ENCODE measurements at regions not wholly inside any gene's neighbourhood (a gene's known extent, or its start where the extent isn't known, plus 50 kb on each side); places are given as distances from the start of the nearest gene placed in this dataset.

DNA sequence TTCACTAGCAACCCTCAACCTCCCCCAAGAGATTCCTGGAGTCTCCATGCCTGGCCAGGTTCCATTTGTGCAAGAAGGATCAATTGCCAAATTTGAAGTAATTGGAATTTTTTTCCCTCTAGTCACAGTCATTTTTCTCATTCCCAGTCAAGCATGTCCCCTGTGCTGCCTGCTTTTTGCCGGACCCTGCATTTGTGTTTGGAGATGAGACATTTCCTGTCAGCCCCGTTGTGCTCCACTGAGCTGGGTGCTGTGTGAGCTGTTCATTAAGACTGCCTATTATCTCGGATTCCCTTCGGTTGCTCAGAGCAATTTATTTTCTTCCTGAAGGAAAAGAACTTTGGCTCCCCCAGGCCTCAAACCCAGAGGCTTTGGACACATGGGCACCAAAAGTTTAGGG lies 201.0 kb upstream of the NLRP1 start:
- peaks cover 52% of the 10 kb centered on the region for H3K27me3 ChIP-seq
- H3K4me3 ChIP-seq = no peak overlapping the region
- TF ChIP-seq EP300 (IDR thresholded peaks at IDR 0.05) = no peak
- TF ChIP-seq POLR2A (IDR thresholded peaks at IDR 0.05) = no peak
- TF ChIP-seq, protein P1, sequence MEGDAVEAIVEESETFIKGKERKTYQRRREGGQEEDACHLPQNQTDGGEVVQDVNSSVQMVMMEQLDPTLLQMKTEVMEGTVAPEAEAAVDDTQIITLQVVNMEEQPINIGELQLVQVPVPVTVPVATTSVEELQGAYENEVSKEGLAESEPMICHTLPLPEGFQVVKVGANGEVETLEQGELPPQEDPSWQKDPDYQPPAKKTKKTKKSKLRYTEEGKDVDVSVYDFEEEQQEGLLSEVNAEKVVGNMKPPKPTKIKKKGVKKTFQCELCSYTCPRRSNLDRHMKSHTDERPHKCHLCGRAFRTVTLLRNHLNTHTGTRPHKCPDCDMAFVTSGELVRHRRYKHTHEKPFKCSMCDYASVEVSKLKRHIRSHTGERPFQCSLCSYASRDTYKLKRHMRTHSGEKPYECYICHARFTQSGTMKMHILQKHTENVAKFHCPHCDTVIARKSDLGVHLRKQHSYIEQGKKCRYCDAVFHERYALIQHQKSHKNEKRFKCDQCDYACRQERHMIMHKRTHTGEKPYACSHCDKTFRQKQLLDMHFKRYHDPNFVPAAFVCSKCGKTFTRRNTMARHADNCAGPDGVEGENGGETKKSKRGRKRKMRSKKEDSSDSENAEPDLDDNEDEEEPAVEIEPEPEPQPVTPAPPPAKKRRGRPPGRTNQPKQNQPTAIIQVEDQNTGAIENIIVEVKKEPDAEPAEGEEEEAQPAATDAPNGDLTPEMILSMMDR (IDR thresholded peaks at IDR 0.05) = no peak
- TF ChIP-seq POLR2AphosphoS5 (IDR thresholded peaks at IDR 0.05) = no peak
- no peak for ATAC-seq
- 5 to 17% methylated on average over 2 to 3 of the region's 4 CpGs for WGBS, 2 donors (ENCODE audit: low coverage in 1 of 2)
- H3K27ac ChIP-seq = no peak overlapping the region
- no peaks in the 10 kb centered on the region for H3K4me1 ChIP-seq
- peaks cover 0 to 31% (median 0%) of the 10 kb centered on the region in 3 donors for H3K9me3 ChIP-seq
- no peaks in the 10 kb centered on the region for H3K36me3 ChIP-seq

DNA sequence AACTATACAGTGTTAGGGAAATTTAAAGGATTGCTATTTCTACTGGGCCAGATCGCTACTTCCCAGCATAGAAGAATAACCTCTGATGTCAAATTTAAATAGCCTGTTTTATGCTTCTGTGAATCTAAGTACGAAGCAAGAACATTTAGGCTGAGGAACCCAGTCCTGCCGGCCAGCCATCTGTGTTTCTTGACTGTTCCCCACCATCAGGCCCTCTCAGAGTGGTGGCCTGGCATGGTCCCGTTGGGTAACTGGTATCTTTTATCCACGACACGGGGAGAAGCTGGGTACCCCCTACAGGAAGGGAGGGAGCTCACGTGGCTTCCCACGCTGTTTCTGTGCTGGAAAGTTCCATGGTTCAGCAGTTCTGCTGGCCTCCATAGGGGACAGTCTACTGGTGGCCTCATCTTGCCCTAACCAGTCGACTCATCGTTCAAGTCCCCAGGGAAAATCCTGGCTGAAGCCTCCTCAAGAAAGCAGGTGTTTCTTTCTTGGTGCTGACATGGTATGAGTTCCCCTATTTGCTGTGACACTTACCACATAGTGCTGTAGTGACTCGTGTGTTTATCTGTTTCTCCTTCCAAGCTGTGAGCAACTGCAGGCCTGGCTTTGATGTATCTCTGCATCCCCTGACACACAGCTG lies 201.7 kb upstream of the NLRP1 start:
- whole genome bisulfite sequencing, 2 donors (ENCODE audit: low coverage in 1 of 2) = 55 to 62% methylated on average over 5 to 8 of the region's 11 CpGs
- Histone ChIP-seq H3K4me3 (no peak overlapping the region), H3K4me1 (no peaks in the 10 kb centered on the region), H3K27me3 (peaks cover 55% of the 10 kb centered on the region), H3K27ac (no peak overlapping the region), H3K9me3 (peaks cover 0 to 31% (median 0%) of the 10 kb centered on the region in 3 donors), H3K36me3 (no peaks in the 10 kb centered on the region)
- TF ChIP-seq POLR2A (IDR thresholded peaks at IDR 0.05) (no peak), EP300 (IDR thresholded peaks at IDR 0.05) (no peak), POLR2AphosphoS5 (IDR thresholded peaks at IDR 0.05) (no peak)
- TF ChIP-seq, protein P1 (IDR thresholded peaks at IDR 0.05) = no peak
- ATAC-seq = no peak

DNA sequence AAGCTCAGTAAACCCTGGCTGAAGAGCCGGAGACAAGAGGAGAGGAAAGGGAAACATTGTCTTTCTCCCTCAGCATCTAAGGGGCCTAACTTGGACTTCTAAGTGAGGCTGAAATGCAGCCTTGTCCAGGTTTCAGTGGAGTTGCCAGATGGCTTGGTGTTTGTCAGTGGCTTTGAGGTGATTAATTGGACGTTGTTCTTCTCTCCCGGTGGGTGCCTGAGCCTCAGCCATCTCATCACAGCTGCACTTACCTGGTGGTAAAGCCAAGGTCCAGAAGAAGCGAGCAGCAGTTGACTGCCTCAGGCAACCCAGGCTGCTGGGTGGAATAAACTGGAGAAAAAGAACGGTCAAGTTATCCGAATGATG lies 202.2 kb upstream of the NLRP1 start:
- no peak for ATAC-seq
- 49 to 52% methylated on average over 5 of the region's 6 CpGs for WGBS, 2 donors (ENCODE audit: low coverage in 1 of 2)
- no peak overlapping the region for H3K4me3 ChIP-seq
- H3K36me3 ChIP-seq = no peaks in the 10 kb centered on the region
- no peak overlapping the region for H3K27ac ChIP-seq
- peaks cover 0 to 31% (median 0%) of the 10 kb centered on the region in 3 donors for H3K9me3 ChIP-seq
- peaks cover 60% of the 10 kb centered on the region for H3K27me3 ChIP-seq
- TF ChIP-seq EP300 (IDR thresholded peaks at IDR 0.05) = no peak
- TF ChIP-seq, protein P1 (IDR thresholded peaks at IDR 0.05) = no peak
- no peak for TF ChIP-seq POLR2A (IDR thresholded peaks at IDR 0.05)
- TF ChIP-seq POLR2AphosphoS5 (IDR thresholded peaks at IDR 0.05) = no peak
- H3K4me1 ChIP-seq = no peaks in the 10 kb centered on the region

DNA sequence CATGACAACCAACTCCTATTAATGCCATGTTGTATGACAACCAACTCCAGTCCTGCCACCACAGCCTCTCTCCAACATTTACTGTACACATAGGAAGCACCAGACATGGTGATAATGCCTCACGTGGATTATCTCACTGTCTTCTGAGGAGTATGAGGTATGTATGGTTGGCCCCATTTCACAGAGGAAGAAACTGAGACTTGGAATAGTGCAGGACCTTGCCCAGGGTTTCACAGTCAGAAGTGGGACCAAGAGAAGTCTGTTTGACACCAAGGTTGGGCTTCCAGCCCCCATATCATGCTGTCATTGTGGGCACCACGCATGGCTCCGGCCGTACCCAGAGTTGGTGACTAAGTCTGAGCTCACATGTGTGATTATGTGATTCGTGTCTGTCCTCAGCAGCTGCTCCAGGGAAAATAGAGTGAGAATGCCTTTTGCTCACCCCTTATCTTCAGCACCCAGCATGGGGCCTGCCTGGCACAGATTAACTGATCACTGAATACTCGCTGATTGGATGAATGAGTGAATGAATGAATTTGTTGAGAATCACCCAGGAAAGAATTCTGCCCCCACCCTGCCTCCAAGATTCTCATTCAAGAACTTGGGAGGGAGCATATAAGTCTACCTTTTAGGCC lies 204.1 kb upstream of the NLRP1 start:
- Histone ChIP-seq H3K27ac (no peak overlapping the region), H3K4me1 (no peaks in the 10 kb centered on the region), H3K9me3 (peaks cover 0 to 32% (median 0%) of the 10 kb centered on the region in 3 donors), H3K4me3 (no peak overlapping the region), H3K36me3 (no peaks in the 10 kb centered on the region), H3K27me3 (peaks cover 57% of the 10 kb centered on the region)
- no peak for ATAC-seq
- 82 to 87% methylated on average over 3 to 6 of the region's 6 CpGs for WGBS, 2 donors (ENCODE audit: low coverage in 1 of 2)
- TF ChIP-seq EP300 (IDR thresholded peaks at IDR 0.05) (no peak), POLR2A (IDR thresholded peaks at IDR 0.05) (no peak)
- TF ChIP-seq, protein P1 (IDR thresholded peaks at IDR 0.05) = no peak

DNA sequence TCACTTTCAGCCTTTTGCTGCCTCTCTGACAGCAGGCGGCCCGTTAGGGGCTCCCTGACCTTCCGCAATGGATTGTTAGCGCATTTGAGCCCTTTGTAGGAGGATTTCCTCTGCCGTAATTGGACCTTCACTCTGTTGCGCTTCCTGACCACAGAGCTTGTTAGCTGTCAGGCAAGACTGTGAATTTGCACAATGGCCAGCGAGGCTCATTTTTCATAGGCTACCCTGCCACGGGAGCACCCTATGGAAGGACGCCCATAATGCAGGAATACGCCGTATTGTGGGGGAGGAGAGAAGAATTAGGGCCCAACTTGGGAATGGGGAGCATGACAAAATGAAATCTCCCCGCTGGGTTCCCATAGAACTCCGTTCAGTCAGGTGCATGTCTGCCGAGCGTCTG lies 205.2 kb upstream of the NLRP1 start:
- TF ChIP-seq POLR2AphosphoS5 (IDR thresholded peaks at IDR 0.05) (no peak), POLR2A (IDR thresholded peaks at IDR 0.05) (no peak), EP300 (IDR thresholded peaks at IDR 0.05) (no peak)
- WGBS, 2 donors (ENCODE audit: low coverage in 1 of 2) = 16% methylated on average over 5 of the region's 15 CpGs; no CpG with 5 or more reads in 1 of the 2 donors
- no peak overlapping the region for H3K27ac ChIP-seq

More for the DNA sequence above, 205.2 kb upstream of the NLRP1 start:
- H3K36me3 ChIP-seq = no peaks in the 10 kb centered on the region
- peaks cover 0 to 21% (median 0%) of the 10 kb centered on the region in 3 donors for H3K9me3 ChIP-seq
- H3K4me3 ChIP-seq = no peak overlapping the region
- H3K27me3 ChIP-seq = peaks cover 53% of the 10 kb centered on the region
- ATAC-seq = no peak
- H3K4me1 ChIP-seq = no peaks in the 10 kb centered on the region

Data from gastroesophageal sphincter (tissue), 4 donors.